Subcutaneous abdominal adipose tissue (tissue), 5 donors: ENCODE measurements at regions not wholly inside any gene's neighbourhood (a gene's known extent, or its start where the extent isn't known, plus 50 kb on each side); places are given as distances from the start of the nearest gene placed in this dataset.
"Not testable (repeated sequence)": the region's sequence is repeated elsewhere in the genome, so short reads cannot be mapped to it uniquely, and the experiment has no call there.

ENCODE experiments used
- H3K27ac ChIP-seq: one replicate; pipeline ENCODE4 v1.7.0; 2013; ENCODE audit warnings: low read depth, mild to moderate bottlenecking, inconsistent platforms, low read length, moderate library complexity
- H3K27me3 ChIP-seq, 5 donors: one replicate each; pipeline ENCODE4 v1.7.0; 2013; ENCODE audit warnings: low read length in 5 of 5, inconsistent platforms in 1 of 5; ENCODE audit not compliant: control insufficient read depth in 5 of 5, insufficient read depth in 4 of 5
- H3K36me3 ChIP-seq, 5 donors: one replicate each; pipeline ENCODE4 v1.7.0; 2013; ENCODE audit warnings: low read length in 5 of 5; ENCODE audit not compliant: control insufficient read depth in 5 of 5, insufficient read depth in 5 of 5
- H3K4me1 ChIP-seq, 5 donors: one replicate each; pipeline ENCODE4 v1.7.0; 2013; ENCODE audit warnings: low read length in 5 of 5, mild to moderate bottlenecking in 3 of 5, moderate library complexity in 1 of 5; ENCODE audit not compliant: control insufficient read depth in 5 of 5, insufficient read depth in 5 of 5
- H3K4me3 ChIP-seq, 5 donors: one replicate each; pipeline ENCODE4 v1.7.0; 2013; ENCODE audit warnings: low read length in 5 of 5, low read depth in 1 of 5
- H3K9ac ChIP-seq, 5 donors: one replicate each; pipeline ENCODE4 v1.7.0; 2013; ENCODE audit warnings: low read length in 5 of 5, mild to moderate bottlenecking in 4 of 5, moderate library complexity in 3 of 5
- H3K9me3 ChIP-seq, 5 donors: one replicate each; pipeline ENCODE4 v1.7.0; 2013; ENCODE audit warnings: low read length in 5 of 5; ENCODE audit not compliant: control insufficient read depth in 5 of 5
- donor health status: healthy.
- donor health status: healthy.
- donor health status: healthy.
- donor health status: healthy.
- donor health status: healthy.

GRCh38 chr2:209145941-209146681 lies 277.7 kb upstream of the MAP2 start:
- Histone ChIP-seq H3K9ac (no peak overlapping the region), H3K27ac (no peak overlapping the region), H3K27me3 (no peaks in the 10 kb centered on the region), H3K4me1 (peaks cover 0 to 2% (median 0%) of the 10 kb centered on the region in 5 donors), H3K36me3 (no peaks in the 10 kb centered on the region), H3K9me3 (no peaks in the 10 kb centered on the region), H3K4me3 (no peak overlapping the region)

- no peak overlapping the region for H3K9ac ChIP-seq
- H3K4me1 ChIP-seq, result peaks cover 0 to 2% (median 0%) of the 10 kb centered on the region in 5 donors
- H3K9me3 ChIP-seq, result no peaks in the 10 kb centered on the region
- no peak overlapping the region for H3K4me3 ChIP-seq
- no peaks in the 10 kb centered on the region for H3K27me3 ChIP-seq
- no peaks in the 10 kb centered on the region for H3K36me3 ChIP-seq
- H3K27ac ChIP-seq, result no peak overlapping the region
Observed at GRCh38 chr2:209146682-209147320, 277.0 kb upstream of the MAP2 start.

- H3K36me3 ChIP-seq, result no peaks in the 10 kb centered on the region
- peaks cover 0 to 2% (median 0%) of the 10 kb centered on the region in 5 donors for H3K4me1 ChIP-seq
- no peak overlapping the region for H3K9ac ChIP-seq
- no peak overlapping the region for H3K27ac ChIP-seq
- H3K27me3 ChIP-seq, result no peaks in the 10 kb centered on the region
- H3K9me3 ChIP-seq, result no peaks in the 10 kb centered on the region
- no peak overlapping the region for H3K4me3 ChIP-seq
Observed at GRCh38 chr2:209147981-209148380, 275.9 kb upstream of the MAP2 start.

GRCh38 chr2:209160800-209161588 lies 262.9 kb upstream of the MAP2 start:
- no peak overlapping the region for H3K27ac ChIP-seq
- no peak overlapping the region for H3K9ac ChIP-seq
- no peaks in the 10 kb centered on the region for H3K4me1 ChIP-seq
- H3K9me3 ChIP-seq, result no peaks in the 10 kb centered on the region
- H3K36me3 ChIP-seq, result no peaks in the 10 kb centered on the region
- H3K4me3 ChIP-seq, result no peak overlapping the region
- H3K27me3 ChIP-seq, result no peaks in the 10 kb centered on the region

- no peak overlapping the region for H3K9ac ChIP-seq
- no peaks in the 10 kb centered on the region for H3K9me3 ChIP-seq
- H3K36me3 ChIP-seq, result no peaks in the 10 kb centered on the region
- no peaks in the 10 kb centered on the region for H3K4me1 ChIP-seq
- no peak overlapping the region for H3K27ac ChIP-seq
- H3K4me3 ChIP-seq, result no peak overlapping the region
- H3K27me3 ChIP-seq, result no peaks in the 10 kb centered on the region
Observed at GRCh38 chr2:209162129-209162528, 261.7 kb upstream of the MAP2 start.

GRCh38 chr2:209181984-209182383 lies 241.9 kb upstream of the MAP2 start:
- Histone ChIP-seq H3K27ac (no peak overlapping the region), H3K36me3 (no peaks in the 10 kb centered on the region), H3K9me3 (no peaks in the 10 kb centered on the region), H3K27me3 (no peaks in the 10 kb centered on the region), H3K4me3 (no peak overlapping the region), H3K9ac (no peak overlapping the region), H3K4me1 (no peaks in the 10 kb centered on the region)

GRCh38 chr2:209186886-209187285 lies 237.0 kb upstream of the MAP2 start:
- H3K36me3 ChIP-seq, H3K4me3 ChIP-seq, H3K4me1 ChIP-seq, H3K9me3 ChIP-seq, H3K27ac ChIP-seq, H3K9ac ChIP-seq, H3K27me3 ChIP-seq: not testable (repeated sequence)

GRCh38 chr2:209189893-209190292 lies 234.0 kb upstream of the MAP2 start:
- Histone ChIP-seq H3K36me3 (no peaks in the 10 kb centered on the region), H3K27ac (no peak overlapping the region), H3K9ac (no peak overlapping the region), H3K27me3 (no peaks in the 10 kb centered on the region), H3K4me1 (no peaks in the 10 kb centered on the region), H3K4me3 (no peak overlapping the region), H3K9me3 (peaks cover 0 to 2% (median 0%) of the 10 kb centered on the region in 5 donors)

- Histone ChIP-seq H3K4me1 (no peaks in the 10 kb centered on the region), H3K36me3 (no peaks in the 10 kb centered on the region), H3K4me3 (no peak overlapping the region), H3K9ac (no peak overlapping the region), H3K9me3 (peaks cover 0 to 2% (median 0%) of the 10 kb centered on the region in 5 donors), H3K27me3 (no peaks in the 10 kb centered on the region), H3K27ac (no peak overlapping the region)
Observed at GRCh38 chr2:209191139-209191538, 232.7 kb upstream of the MAP2 start.

- no peak overlapping the region for H3K27ac ChIP-seq
- H3K36me3 ChIP-seq, result no peaks in the 10 kb centered on the region
- H3K9ac ChIP-seq, result no peak overlapping the region
- no peak overlapping the region for H3K4me3 ChIP-seq
- H3K9me3 ChIP-seq, result peaks cover 0 to 6% (median 0%) of the 10 kb centered on the region in 5 donors
- no peaks in the 10 kb centered on the region for H3K27me3 ChIP-seq
- H3K4me1 ChIP-seq, result no peaks in the 10 kb centered on the region
Observed at GRCh38 chr2:209194717-209195116, 229.1 kb upstream of the MAP2 start.
